Tibial nerve (tissue), 4 donors: ENCODE measurements at regions not wholly inside any gene's neighbourhood (a gene's known extent, or its start where the extent isn't known, plus 50 kb on each side); places are given as distances from the start of the nearest gene placed in this dataset.

Experiments used
- CTCF ChIP-seq, 5 experiments: fragments of 200-600 bp in 3 of 5; fragments of 450-650 bp in 2 of 5; sonication (generic) in 3 of 5; IDR thresholded peaks; one replicate each; pipeline ENCODE4 v1.5.1; 2016 to 2019; ENCODE audit warnings: antibody characterized with exemption in 5 of 5, mild to moderate bottlenecking in 3 of 5, moderate library complexity in 2 of 5
- EP300 ChIP-seq, 2 donors: sonication (generic); formaldehyde crosslinking; IDR thresholded peaks; one replicate each; pipeline ENCODE4 v1.6.1; 2017; ENCODE audit warnings: antibody characterized with exemption in 2 of 2, mild to moderate bottlenecking in 1 of 2
- POLR2A ChIP-seq, 2 donors: fragments of 450-650 bp; IDR thresholded peaks; one replicate each; pipeline ENCODE4 v1.6.1; 2017; ENCODE audit warnings: antibody characterized with exemption in 2 of 2, mild to moderate bottlenecking in 2 of 2, moderate library complexity in 2 of 2

GRCh38 chr14:100967178-100967577 is 63.7 kb upstream of the RTL1 start:
- no peak for TF ChIP-seq CTCF (IDR thresholded peaks at IDR 0.05)
- no peak for TF ChIP-seq EP300 (IDR thresholded peaks at IDR 0.05)
- TF ChIP-seq POLR2A (IDR thresholded peaks at IDR 0.05) = no peak
